Pancreas (tissue), 10 donors: ENCODE measurements at regions not wholly inside any gene's neighbourhood (a gene's known extent, or its start where the extent isn't known, plus 50 kb on each side); places are given as distances from the start of the nearest gene placed in this dataset.
A peak's percentile ranks its signal among the peaks of the same experiment; 100 is the strongest.

Experiments used
- ATAC-seq, 4 donors: fragments of 200-7000 bp; cut with Tn5 transposase; one replicate each; pipeline versions ENCODE4 v1.8.0 to v1.9.1; 2020; ENCODE audit warnings: mild to moderate bottlenecking in 4 of 4, moderate library complexity in 4 of 4
- DNase-seq, 6 donors: peaks; one replicate each; pipeline ENCODE4 v3.0.0-alpha.2; 2020
- FAIRE-seq: peaks from 2 replicates; lab custom pipeline; 2012; peaks lifted over from hg19 to GRCh38; lab: Jason Lieb, UNC
- H3K27ac ChIP-seq, 4 donors: fragments of 200-600 bp; sonication (generic); 1 replicate in 3 of 4; 2 replicates in 1 of 4; pipeline versions ENCODE4 v1.5.0 to v1.8.0; 2020
- H3K27me3 ChIP-seq, 4 donors: fragments of 200-600 bp; one replicate each; pipeline ENCODE4 v1.8.0; 2021
- H3K36me3 ChIP-seq, 3 donors: fragments of 200-600 bp; sonication (generic) in 1 of 3; one replicate each; pipeline versions ENCODE4 v1.5.0 to v1.8.0; 2020 to 2021
- H3K4me1 ChIP-seq, 3 donors: fragments of 200-600 bp; one replicate each; pipeline ENCODE4 v1.8.0; 2021
- H3K4me3 ChIP-seq, 4 donors: fragments of 200-600 bp; sonication (generic) in 2 of 4; one replicate each; pipeline versions ENCODE4 v1.5.0 to v1.8.0; 2020 to 2021
- H3K9me3 ChIP-seq, 4 donors: fragments of 200-600 bp; one replicate each; pipeline ENCODE4 v1.8.0; 2021
- CTCF ChIP-seq, 4 donors: fragments of 200-600 bp; sonication (generic) in 3 of 4; IDR thresholded peaks; one replicate each; pipeline versions ENCODE4 v1.5.0 to v1.8.0; 2021; ENCODE audit warnings: antibody characterized with exemption in 4 of 4
- WGBS, 2 donors: extraction: QIAGEN DNeasy Blood & Tissue Kit; methylation state at CpG; one replicate each; pipeline ENCODE4 v1.1.7; 2013; 5-methylcytosine and 5-hydroxymethylcytosine counted together
- intact Hi-C, 3 donors: fragments of 100-400 bp; cut with DNase I; formaldehyde crosslinking; loops; one replicate each; pipeline versions ENCODE4 v1.11.1 to v1.14.2; 2022
- donor health status: healthy with polysubstance abuse.
- donor health status: DM: no; HTN: no; CAD: no; lungs with moderate emphysema.
- donor health status: DM: no; HTN: no; CAD: no.
- donor health status: control.
- donor health status: control.
- donor health status: Bipolar disorder and iron deficiency.
- donor health status: DM: yes; HTN: yes; CAD: no.
- donor health status: DM: no; HTN: no; CAD: no.
- donor health status: DM: no; HTN: no; CAD: no.
- donor health status: DM: yes; HTN: yes; CAD: no.

GRCh38 chr6:146902846-146903245, 301.4 kb upstream of the STXBP5 start:
- 66 to 90% methylated on average over 1 of the region's 1 CpG for WGBS, 2 donors
- intact Hi-C loops = no loop called here
- Histone ChIP-seq H3K4me1 (no peaks in the 10 kb centered on the region), H3K9me3 (no peaks in the 10 kb centered on the region), H3K4me3 (no peak overlapping the region), H3K27me3 (no peaks in the 10 kb centered on the region), H3K36me3 (no peaks in the 10 kb centered on the region), H3K27ac (no peak overlapping the region)
- TF ChIP-seq CTCF (IDR thresholded peaks at IDR 0.05) = no peak
- no peak for FAIRE-seq
- no peak for DNase-seq
- no peak for ATAC-seq

GRCh38 chr6:146903451-146903850, 300.8 kb upstream of the STXBP5 start:
- WGBS, 2 donors = 89 to 90% methylated on average over 7 of the region's 7 CpGs
- Histone ChIP-seq H3K4me3 (no peak overlapping the region), H3K9me3 (no peaks in the 10 kb centered on the region), H3K4me1 (no peaks in the 10 kb centered on the region), H3K36me3 (no peaks in the 10 kb centered on the region), H3K27me3 (no peaks in the 10 kb centered on the region), H3K27ac (no peak overlapping the region)
- no peak for FAIRE-seq
- no peak for TF ChIP-seq CTCF (IDR thresholded peaks at IDR 0.05)
- DNase-seq = no peak
- intact Hi-C loops = no loop called here
- no peak for ATAC-seq

GRCh38 chr6:146904596-146904995, 299.6 kb upstream of the STXBP5 start:
- 87 to 90% methylated on average over 6 of the region's 6 CpGs for WGBS, 2 donors
- Histone ChIP-seq H3K4me1 (no peaks in the 10 kb centered on the region), H3K27me3 (no peaks in the 10 kb centered on the region), H3K27ac (no peak overlapping the region), H3K9me3 (no peaks in the 10 kb centered on the region), H3K36me3 (no peaks in the 10 kb centered on the region), H3K4me3 (no peak overlapping the region)
- intact Hi-C loops = no loop called here
- FAIRE-seq (no peak), DNase-seq (no peak), ATAC-seq (peak in 1 of 4 donors; percentile 19)
- TF ChIP-seq CTCF (IDR thresholded peaks at IDR 0.05) = no peak

GRCh38 chr6:146905181-146905704, 299.0 kb upstream of the STXBP5 start:
- intact Hi-C loops = no loop called here
- no peak for FAIRE-seq
- Histone ChIP-seq H3K36me3 (no peaks in the 10 kb centered on the region), H3K4me1 (no peaks in the 10 kb centered on the region), H3K9me3 (no peaks in the 10 kb centered on the region), H3K4me3 (no peak overlapping the region), H3K27ac (no peak overlapping the region), H3K27me3 (no peaks in the 10 kb centered on the region)
- peak in 4 of 6 donors; percentile 35 to 48 (median 42) for DNase-seq
- TF ChIP-seq CTCF (IDR thresholded peaks at IDR 0.05) = no peak
- ATAC-seq = peak; percentile 48 to 90 (median 80)

GRCh38 chr6:146908786-146909185, 295.4 kb upstream of the STXBP5 start:
- peaks cover 0 to 3% (median 0%) of the 10 kb centered on the region in 3 donors for H3K4me1 ChIP-seq
- WGBS, 2 donors = 88 to 96% methylated on average over 4 of the region's 4 CpGs
- DNase-seq = no peak
- H3K27me3 ChIP-seq = no peaks in the 10 kb centered on the region
- no peak for TF ChIP-seq CTCF (IDR thresholded peaks at IDR 0.05)
- H3K36me3 ChIP-seq = no peaks in the 10 kb centered on the region
- no peak for ATAC-seq
- FAIRE-seq = no peak
- H3K4me3 ChIP-seq = no peak overlapping the region
- intact Hi-C loops = no loop called here
- H3K27ac ChIP-seq = no peak overlapping the region
- H3K9me3 ChIP-seq = no peaks in the 10 kb centered on the region
